ENCODE measurements at regions not wholly inside any gene's neighbourhood (a gene's known extent, or its start where the extent isn't known, plus 50 kb on each side); places are given as distances from the start of the nearest gene placed in this dataset.

DNA sequence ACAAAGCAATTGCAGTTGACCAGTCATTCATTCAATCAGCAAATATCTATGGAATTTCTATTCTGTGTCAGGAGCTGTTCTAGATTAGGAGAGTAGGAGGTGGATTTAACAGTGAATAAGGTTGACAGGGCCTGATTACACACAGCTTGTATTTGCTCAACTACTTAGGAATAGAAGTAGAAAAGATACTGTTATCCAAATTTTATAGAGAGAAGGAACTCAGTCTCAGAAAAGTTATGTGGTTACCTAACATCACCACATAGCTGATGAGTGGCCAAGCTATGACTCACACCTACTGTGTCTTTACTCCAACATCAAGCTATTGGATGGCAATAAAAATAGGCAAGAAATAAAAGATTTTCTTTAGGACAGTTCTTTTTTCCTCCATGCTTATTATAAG, 374.8 kb downstream of the RMST start:
- Histone ChIP-seq H3K9ac (ENCODE audit: insufficient read depth in 1 of 2, low read depth in 2 of 2, low read length in 2 of 2) (no peak overlapping the region), H3K36me3 (ENCODE audit: control insufficient read depth, insufficient read depth, low read length) (no peaks in the 10 kb centered on the region), H4K20me1 (replicated peaks; ENCODE audit: control insufficient read depth, insufficient read depth, low read length) (no peaks in the 10 kb centered on the region), H3K27me3 (ENCODE audit: control insufficient read depth in 2 of 2, insufficient read depth in 2 of 2, low read length in 2 of 2) (no peaks in the 10 kb centered on the region), H3K9me3 (replicated peaks; ENCODE audit: control insufficient read depth, insufficient read depth, low read depth, low read length) (no peaks in the 10 kb centered on the region), H3K4me1 (replicated peaks in 1 of 2; ENCODE audit: control insufficient read depth in 2 of 2, insufficient read depth in 2 of 2, low read length in 2 of 2) (no peaks in the 10 kb centered on the region), H2AFZ (ENCODE audit: low read depth, low read length) (no peak overlapping the region), H3K9me1 (ENCODE audit: control insufficient read depth, insufficient read depth, low read length) (no peaks in the 10 kb centered on the region), H3K79me2 (ENCODE audit: control insufficient read depth, insufficient read depth, low read length) (no peaks in the 10 kb centered on the region), H3K27ac (ENCODE audit: extremely low read depth, low read depth, low read length) (no peak overlapping the region), H3K4me2 (ENCODE audit: insufficient read depth, low read length) (no peak overlapping the region), H3K4me3 (no peak overlapping the region)
- BruUV-seq (replicated peaks) = no TSS peak
- intact Hi-C loops (cut with micrococcal nuclease) (no loop called here), in situ Hi-C loops (cut with MboI) (no loop called here)
- FAIRE-seq = no peak
- TF ChIP-seq ZNF143 (CRISPR knock-in tag; IDR thresholded peaks at IDR 0.05) = no peak
- no peak for TF ChIP-seq ILF3 (IDR thresholded peaks at IDR 0.05; ENCODE audit: borderline replicate concordance)
- no peak for TF ChIP-seq ZNF449 (CRISPR knock-in tag; IDR thresholded peaks at IDR 0.05)
- no peak for TF ChIP-seq ZNF41 (CRISPR knock-in tag; conservative IDR thresholded peaks at IDR 0.05)
- TF ChIP-seq CHD4 (IDR thresholded peaks at IDR 0.05; ENCODE audit: insufficient read depth, insufficient replicate concordance, low read depth, low read length, poor library complexity, severe bottlenecking) = no peak
- TF ChIP-seq ZNF75A (CRISPR knock-in tag; IDR thresholded peaks at IDR 0.05) = no peak
- no peak for TF ChIP-seq ZNF695 (CRISPR knock-in tag; IDR thresholded peaks at IDR 0.05)
- TF ChIP-seq SAFB (IDR thresholded peaks at IDR 0.05; ENCODE audit: borderline replicate concordance, low read depth, low read length) = no peak
- TF ChIP-seq NONO (IDR thresholded peaks at IDR 0.05; ENCODE audit: low read depth in 2 of 2, low read length in 1 of 2) = no peak
- no peak for TF ChIP-seq NR1H2 (CRISPR knock-in tag; IDR thresholded peaks at IDR 0.05)
- TF ChIP-seq CREB5 (CRISPR knock-in tag; IDR thresholded peaks at IDR 0.05) = no peak
- TF ChIP-seq, protein P1, sequence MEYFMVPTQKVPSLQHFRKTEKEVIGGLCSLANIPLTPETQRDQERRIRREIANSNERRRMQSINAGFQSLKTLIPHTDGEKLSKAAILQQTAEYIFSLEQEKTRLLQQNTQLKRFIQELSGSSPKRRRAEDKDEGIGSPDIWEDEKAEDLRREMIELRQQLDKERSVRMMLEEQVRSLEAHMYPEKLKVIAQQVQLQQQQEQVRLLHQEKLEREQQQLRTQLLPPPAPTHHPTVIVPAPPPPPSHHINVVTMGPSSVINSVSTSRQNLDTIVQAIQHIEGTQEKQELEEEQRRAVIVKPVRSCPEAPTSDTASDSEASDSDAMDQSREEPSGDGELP (CRISPR knock-in tag; IDR thresholded peaks at IDR 0.05; ENCODE audit: borderline replicate concordance) = no peak
- TF ChIP-seq ZNF124 (CRISPR knock-in tag; IDR thresholded peaks at IDR 0.05) = no peak
- no peak for TF ChIP-seq ZNF253 (CRISPR knock-in tag; conservative IDR thresholded peaks at IDR 0.05)
- no peak for TF ChIP-seq ETV6 (IDR thresholded peaks at IDR 0.05; ENCODE audit: borderline replicate concordance in 1 of 2, low read depth in 2 of 2, low read length in 1 of 2)
- TF ChIP-seq ETV6 (CRISPR knock-in tag; IDR thresholded peaks at IDR 0.05; ENCODE audit: borderline replicate concordance) = no peak
- TF ChIP-seq ZNF217 (CRISPR knock-in tag; IDR thresholded peaks at IDR 0.05) = no peak
- TF ChIP-seq CREB1 (IDR thresholded peaks at IDR 0.05) = no peak
- TF ChIP-seq CREB1 (CRISPR knock-in tag; IDR thresholded peaks at IDR 0.05) = no peak
- no peak for TF ChIP-seq DMBX1 (CRISPR knock-in tag; IDR thresholded peaks at IDR 0.05; ENCODE audit: borderline replicate concordance)
- TF ChIP-seq KAT2B (IDR thresholded peaks at IDR 0.05; ENCODE audit: low read depth, low read length) = no peak
- no peak for ATAC-seq
- no peak for DNase-seq (ENCODE audit: extremely low read depth in 1 of 4, low spot score in 3 of 4)
- POLR2A ChIA-PET = no interaction called here
- CTCF ChIA-PET (ENCODE audit: low intra/inter-chr PET ratio) = no interaction called here

All from K562 (cell line).